KMS-11 (cell line): ENCODE measurements at regions not wholly inside any gene's neighbourhood (a gene's known extent, or its start where the extent isn't known, plus 50 kb on each side); places are given as distances from the start of the nearest gene placed in this dataset.

Experiments
- H2AFZ ChIP-seq: fragments of 200-600 bp; sonication (generic); 2 replicates; pipeline ENCODE4 v1.6.1; 2016; ENCODE audit warnings: antibody characterized with exemption, mixed run types, low read depth
- H3K27ac ChIP-seq: fragments of 200-600 bp; sonication (generic); 2 replicates; pipeline ENCODE4 v1.6.1; 2016; ENCODE audit warnings: mild to moderate bottlenecking, mixed run types
- H3K27me3 ChIP-seq: fragments of 200-600 bp; sonication (generic); 2 replicates; pipeline ENCODE4 v1.6.1; 2017; ENCODE audit warnings: mild to moderate bottlenecking, low read depth, mixed run types, moderate library complexity; ENCODE audit not compliant: insufficient read depth
- H3K36me3 ChIP-seq: fragments of 200-600 bp; sonication (generic); 2 replicates; pipeline ENCODE4 v1.6.1; 2017; ENCODE audit warnings: mild to moderate bottlenecking, mixed run types; ENCODE audit not compliant: insufficient read depth
- H3K4me1 ChIP-seq: fragments of 200-600 bp; sonication (generic); 2 replicates; pipeline ENCODE4 v1.6.1; 2016; ENCODE audit warnings: mild to moderate bottlenecking, low read depth, mixed run types; ENCODE audit not compliant: poor library complexity, severe bottlenecking
- H3K4me2 ChIP-seq: fragments of 200-600 bp; sonication (generic); 2 replicates; pipeline ENCODE4 v1.7.0; 2016; ENCODE audit warnings: mild to moderate bottlenecking, mixed run types
- H3K4me3 ChIP-seq: fragments of 200-600 bp; sonication (generic); IDR thresholded peaks from 2 replicates; pipeline ENCODE4 v1.6.1; 2017; ENCODE audit warnings: low read depth, low read length, mixed read lengths; ENCODE audit not compliant: insufficient read depth
- H3K79me2 ChIP-seq: fragments of 200-600 bp; sonication (generic); 2 replicates; pipeline ENCODE4 v1.6.1; 2016; ENCODE audit warnings: low read depth, mixed run types; ENCODE audit not compliant: insufficient read depth
- H3K9ac ChIP-seq: fragments of 200-600 bp; sonication (generic); 2 replicates; pipeline ENCODE4 v1.6.1; 2016; ENCODE audit warnings: mild to moderate bottlenecking, mixed run types
- H4K20me1 ChIP-seq: fragments of 200-600 bp; sonication (generic); 2 replicates; pipeline ENCODE4 v1.6.1; 2016; ENCODE audit warnings: mild to moderate bottlenecking, mixed run types; ENCODE audit not compliant: insufficient read depth
- CTCF ChIP-seq: fragments of 200-600 bp; sonication (generic); conservative IDR thresholded peaks from 2 replicates; pipeline ENCODE4 v1.6.1; 2017; ENCODE audit warnings: low read depth, mild to moderate bottlenecking, antibody characterized with exemption, low read length, moderate library complexity, mixed read lengths

- Histone ChIP-seq H3K4me2 (no peak overlapping the region), H3K79me2 (no peaks in the 10 kb centered on the region), H3K36me3 (no peaks in the 10 kb centered on the region), H3K27me3 (no peaks in the 10 kb centered on the region), H3K27ac (no peak overlapping the region), H3K9ac (no peak overlapping the region), H3K4me1 (peaks cover 21% of the 10 kb centered on the region), H2AFZ (no peak overlapping the region), H3K4me3 (no peak overlapping the region), H4K20me1 (no peaks in the 10 kb centered on the region)
- no peak for TF ChIP-seq CTCF
Observed at GRCh38 chr2:204031056-204031455, 94.5 kb downstream of the ICOS start.

- no peaks in the 10 kb centered on the region for H3K36me3 ChIP-seq
- no peak overlapping the region for H3K4me3 ChIP-seq
- H3K9ac ChIP-seq, result no peak overlapping the region
- no peaks in the 10 kb centered on the region for H3K27me3 ChIP-seq
- no peaks in the 10 kb centered on the region for H4K20me1 ChIP-seq
- no peak for TF ChIP-seq CTCF
- peaks cover 18% of the 10 kb centered on the region for H3K4me1 ChIP-seq
- no peak overlapping the region for H3K27ac ChIP-seq
- no peaks in the 10 kb centered on the region for H3K79me2 ChIP-seq
- H2AFZ ChIP-seq, result no peak overlapping the region
- H3K4me2 ChIP-seq, result no peak overlapping the region
Observed at GRCh38 chr2:204032301-204032700, 95.7 kb downstream of the ICOS start.

GRCh38 chr2:204033611-204034495, 97.3 kb downstream of the ICOS start:
- Histone ChIP-seq H3K9ac (no peak overlapping the region), H4K20me1 (no peaks in the 10 kb centered on the region), H3K4me3 (no peak overlapping the region), H3K4me2 (no peak overlapping the region), H3K27me3 (no peaks in the 10 kb centered on the region), H3K79me2 (no peaks in the 10 kb centered on the region), H3K4me1 (peaks cover 10% of the 10 kb centered on the region), H3K27ac (no peak overlapping the region), H3K36me3 (no peaks in the 10 kb centered on the region), H2AFZ (no peak overlapping the region)
- TF ChIP-seq CTCF, result no peak

- Histone ChIP-seq H2AFZ (no peak overlapping the region), H3K9ac (no peak overlapping the region), H3K4me2 (peak overlapping the region; percentile 10; the same call in 1 of the 2 replicates), H3K27me3 (no peaks in the 10 kb centered on the region), H4K20me1 (no peaks in the 10 kb centered on the region), H3K36me3 (no peaks in the 10 kb centered on the region), H3K27ac (no peak overlapping the region), H3K79me2 (no peaks in the 10 kb centered on the region), H3K4me3 (no peak overlapping the region), H3K4me1 (peaks cover 20% of the 10 kb centered on the region)
- TF ChIP-seq CTCF, result no peak
Observed at GRCh38 chr2:204036706-204037105, 100.1 kb downstream of the ICOS start.
